ENCODE measurements at regions not wholly inside any gene's neighbourhood (a gene's known extent, or its start where the extent isn't known, plus 50 kb on each side); places are given as distances from the start of the nearest gene placed in this dataset.

DNA sequence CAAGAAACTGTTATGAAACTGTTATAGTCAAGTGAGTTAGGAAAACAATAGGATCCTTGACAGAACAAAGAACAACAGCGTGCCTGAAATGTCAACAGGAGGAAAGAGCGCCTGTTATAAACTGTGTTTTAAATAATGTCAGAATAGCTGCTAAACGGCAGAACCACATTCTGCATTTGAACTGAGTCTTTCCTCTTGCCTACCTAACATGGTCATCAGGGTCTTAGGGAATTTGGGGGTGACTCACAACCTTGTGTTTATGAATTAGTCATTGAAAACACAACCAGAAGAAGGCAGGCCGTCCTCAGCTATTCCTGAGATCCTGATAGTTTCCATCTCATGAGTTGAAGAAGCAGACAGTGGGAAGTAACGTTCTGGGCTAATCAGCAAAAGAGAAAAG is 222.0 kb upstream of the FN1 start:
- Histone ChIP-seq H3K27ac (ENCODE audit: low read length in 2 of 2) (no peak overlapping the region), H3K4me2 (replicated peaks; ENCODE audit: low read depth, low read length, poor library complexity, severe bottlenecking) (no peak overlapping the region), H2AFZ (ENCODE audit: insufficient read depth, low read depth, low read length, poor library complexity, severe bottlenecking) (no peak overlapping the region), H3K9me3 (ENCODE audit: control extremely low read depth in 1 of 3, control insufficient read depth in 2 of 3, insufficient read depth in 1 of 3, low read length in 2 of 3) (no peaks in the 10 kb centered on the region), H3K4me3 (ENCODE audit: control extremely low read depth in 1 of 5, extremely low read depth in 1 of 5, insufficient read depth in 1 of 5, low read depth in 2 of 5, low read length in 4 of 5) (no peak overlapping the region), H3K27me3 (replicated peaks in 1 of 4; ENCODE audit: control extremely low read depth in 1 of 4, control insufficient read depth in 3 of 4, insufficient read depth in 4 of 4, low read length in 3 of 4) (no peaks in the 10 kb centered on the region), H3K36me3 (replicated peaks in 1 of 2; ENCODE audit: control extremely low read depth in 1 of 2, control insufficient read depth in 1 of 2, extremely low read depth in 1 of 2, insufficient read depth in 2 of 2, low read length in 1 of 2) (no peaks in the 10 kb centered on the region), H4K20me1 (ENCODE audit: control insufficient read depth, insufficient read depth, low read length, poor library complexity, severe bottlenecking) (no peaks in the 10 kb centered on the region), H3K79me2 (ENCODE audit: control insufficient read depth, insufficient read depth, low read length) (no peaks in the 10 kb centered on the region), H3K4me1 (ENCODE audit: control insufficient read depth in 2 of 2, insufficient read depth in 2 of 2, low read length in 2 of 2) (no peaks in the 10 kb centered on the region), H3K9ac (ENCODE audit: low read length) (no peak overlapping the region)
- DNase-seq, result no peak
- Mint-ChIP-seq H3K27me3 (no peaks in the 10 kb centered on the region), H3K4me1 (no peaks in the 10 kb centered on the region), H3K4me3 (no peak overlapping the region), H3K27ac (no peak overlapping the region), H3K9me3 (ENCODE audit: insufficient read depth) (no peaks in the 10 kb centered on the region)
- intact Hi-C loops (cut with micrococcal nuclease), result no loop called here
- POLR2A ChIA-PET, result no interaction called here
- CTCF ChIA-PET, result no interaction called here
- ATAC-seq (ENCODE audit: low read depth), result no peak
- TF ChIP-seq EZH2 (IDR thresholded peaks at IDR 0.05; ENCODE audit: borderline replicate concordance, insufficient read depth, low read depth, low read length, poor library complexity, severe bottlenecking), result no peak
- TF ChIP-seq, protein P1, sequence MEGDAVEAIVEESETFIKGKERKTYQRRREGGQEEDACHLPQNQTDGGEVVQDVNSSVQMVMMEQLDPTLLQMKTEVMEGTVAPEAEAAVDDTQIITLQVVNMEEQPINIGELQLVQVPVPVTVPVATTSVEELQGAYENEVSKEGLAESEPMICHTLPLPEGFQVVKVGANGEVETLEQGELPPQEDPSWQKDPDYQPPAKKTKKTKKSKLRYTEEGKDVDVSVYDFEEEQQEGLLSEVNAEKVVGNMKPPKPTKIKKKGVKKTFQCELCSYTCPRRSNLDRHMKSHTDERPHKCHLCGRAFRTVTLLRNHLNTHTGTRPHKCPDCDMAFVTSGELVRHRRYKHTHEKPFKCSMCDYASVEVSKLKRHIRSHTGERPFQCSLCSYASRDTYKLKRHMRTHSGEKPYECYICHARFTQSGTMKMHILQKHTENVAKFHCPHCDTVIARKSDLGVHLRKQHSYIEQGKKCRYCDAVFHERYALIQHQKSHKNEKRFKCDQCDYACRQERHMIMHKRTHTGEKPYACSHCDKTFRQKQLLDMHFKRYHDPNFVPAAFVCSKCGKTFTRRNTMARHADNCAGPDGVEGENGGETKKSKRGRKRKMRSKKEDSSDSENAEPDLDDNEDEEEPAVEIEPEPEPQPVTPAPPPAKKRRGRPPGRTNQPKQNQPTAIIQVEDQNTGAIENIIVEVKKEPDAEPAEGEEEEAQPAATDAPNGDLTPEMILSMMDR (IDR thresholded peaks at IDR 0.05), result no peak
- 93% methylated on average over 3 of the region's 5 CpGs for WGBS (ENCODE audit: insufficient coverage)

DNA sequence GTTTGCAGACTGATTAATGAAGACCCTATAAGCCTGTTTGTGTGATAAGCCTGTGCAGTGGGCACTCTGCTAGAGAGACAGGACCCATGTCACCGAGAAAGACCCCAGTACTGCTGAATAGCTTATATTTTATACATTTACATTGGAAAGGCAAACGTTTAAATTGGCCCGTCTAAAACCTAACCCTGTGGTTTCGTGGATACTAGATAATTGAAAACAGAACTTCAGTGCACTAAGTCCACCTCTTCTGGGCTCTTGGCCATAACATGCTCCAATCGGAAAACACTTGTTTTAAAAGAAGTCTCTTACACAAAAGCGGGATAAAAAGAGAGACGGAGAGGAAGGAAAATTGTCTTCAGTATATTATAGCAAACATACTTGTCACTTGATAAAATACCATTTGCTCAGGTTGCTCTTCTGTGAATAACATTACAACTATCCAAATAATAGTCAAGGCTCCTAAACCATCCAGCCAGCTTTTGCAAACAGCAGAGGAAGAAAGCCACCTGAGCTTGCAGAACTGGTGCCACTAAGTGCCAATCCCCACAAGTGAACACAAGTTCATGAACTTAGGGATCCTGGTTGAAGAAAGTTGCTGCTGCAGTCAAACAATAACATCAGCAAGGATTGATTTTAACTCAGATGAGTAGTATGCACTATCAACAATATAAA is 218.4 kb upstream of the FN1 start:
- no peak overlapping the region for H3K27ac ChIP-seq (ENCODE audit: low read length in 2 of 2)
- TF ChIP-seq, protein P1 (IDR thresholded peaks at IDR 0.05), result no peak
- TF ChIP-seq EZH2 (IDR thresholded peaks at IDR 0.05; ENCODE audit: borderline replicate concordance, insufficient read depth, low read depth, low read length, poor library complexity, severe bottlenecking), result no peak
- H3K27me3 Mint-ChIP-seq, result no peaks in the 10 kb centered on the region
- H3K79me2 ChIP-seq (ENCODE audit: control insufficient read depth, insufficient read depth, low read length), result no peaks in the 10 kb centered on the region
- no peaks in the 10 kb centered on the region for H3K4me1 ChIP-seq (ENCODE audit: control insufficient read depth in 2 of 2, insufficient read depth in 2 of 2, low read length in 2 of 2)
- no peaks in the 10 kb centered on the region for H3K4me1 Mint-ChIP-seq
- ChIA-PET POLR2A (no interaction called here), CTCF (no interaction called here)
- H3K27me3 ChIP-seq (replicated peaks in 1 of 4; ENCODE audit: control extremely low read depth in 1 of 4, control insufficient read depth in 3 of 4, insufficient read depth in 4 of 4, low read length in 3 of 4), result no peaks in the 10 kb centered on the region
- DNase-seq, result no peak
- ATAC-seq (ENCODE audit: low read depth), result no peak
- H3K9me3 Mint-ChIP-seq (ENCODE audit: insufficient read depth), result no peaks in the 10 kb centered on the region
- H2AFZ ChIP-seq (ENCODE audit: insufficient read depth, low read depth, low read length, poor library complexity, severe bottlenecking), result no peak overlapping the region
- no peak overlapping the region for H3K4me3 ChIP-seq (ENCODE audit: control extremely low read depth in 1 of 5, extremely low read depth in 1 of 5, insufficient read depth in 1 of 5, low read depth in 2 of 5, low read length in 4 of 5)
- H4K20me1 ChIP-seq (ENCODE audit: control insufficient read depth, insufficient read depth, low read length, poor library complexity, severe bottlenecking), result no peaks in the 10 kb centered on the region
- intact Hi-C loops (cut with micrococcal nuclease), result no loop called here
- H3K9me3 ChIP-seq (ENCODE audit: control extremely low read depth in 1 of 3, control insufficient read depth in 2 of 3, insufficient read depth in 1 of 3, low read length in 2 of 3), result no peaks in the 10 kb centered on the region
- H3K4me3 Mint-ChIP-seq, result no peak overlapping the region
- no peaks in the 10 kb centered on the region for H3K36me3 ChIP-seq (replicated peaks in 1 of 2; ENCODE audit: control extremely low read depth in 1 of 2, control insufficient read depth in 1 of 2, extremely low read depth in 1 of 2, insufficient read depth in 2 of 2, low read length in 1 of 2)
- no peak overlapping the region for H3K27ac Mint-ChIP-seq
- no CpG with 5 or more reads among the region's 7 CpGs for WGBS (ENCODE audit: insufficient coverage)
- H3K4me2 ChIP-seq (replicated peaks; ENCODE audit: low read depth, low read length, poor library complexity, severe bottlenecking), result no peak overlapping the region
- no peak overlapping the region for H3K9ac ChIP-seq (ENCODE audit: low read length)
